K562 (cell line): ENCODE measurements at regions not wholly inside any gene's neighbourhood (a gene's known extent, or its start where the extent isn't known, plus 50 kb on each side); places are given as distances from the start of the nearest gene placed in this dataset.

ENCODE experiments used
- ATAC-seq: fragments of 200-7000 bp; cut with Tn5 transposase; 3 replicates; pipeline ENCODE4 v1.9.1; 2020; ENCODE audit warnings: moderate library complexity
- BruUV-seq: library from RNA; stranded (reverse); fragments of 400-500 nt; replicated peaks from 2 replicates; lab custom pipeline; 2021; lab: Mats Ljungman, UMichigan
- CTCF ChIA-PET: fragments of 300-600 bp; formaldehyde crosslinking; extraction: SDS; loops from one replicate; lab custom pipeline; 2021; ENCODE audit warnings: low intra/inter-chr PET ratio; lab: Yijun Ruan, JAX
- POLR2A ChIA-PET: fragments of 300-600, 350-650 bp; sonication (Branson Sonifier 250); formaldehyde crosslinking; extraction: SDS; loops from one replicate; lab custom pipeline; 2021; ENCODE audit warnings: antibody characterized with exemption, inconsistent platforms; lab: Yijun Ruan, JAX
- DNase-seq, 4 experiments: peaks; one replicate each; pipeline versions ENCODE4 v3.0.0 to v3.0.0-alpha.2; 2011 to 2018; ENCODE audit warnings: low spot score in 3 of 4, mixed read lengths in 3 of 4; ENCODE audit errors: extremely low read depth in 1 of 4
- FAIRE-seq: peaks from 2 replicates; lab custom pipeline; 2011; peaks lifted over from hg19 to GRCh38; lab: Jason Lieb, UNC
- H2AFZ ChIP-seq: 2 replicates; pipeline ENCODE4 v1.6.0; 2011; ENCODE audit warnings: low read depth, low read length, control low read depth, inconsistent platforms
- H3K27ac ChIP-seq: fragments of 200-600 bp; 3 replicates; pipeline ENCODE4 v1.8.0; 2011; ENCODE audit warnings: low read depth, mild to moderate bottlenecking, control low read depth, inconsistent platforms, low read length, moderate library complexity, mixed read lengths; ENCODE audit errors: extremely low read depth
- H3K27me3 ChIP-seq, 2 experiments: fragments of 300-600 bp in 1 of 2; 2 replicates in 1 of 2; 3 replicates in 1 of 2; pipeline versions ENCODE4 v1.6.0 to v1.8.0; 2011; ENCODE audit warnings: inconsistent platforms in 2 of 2, low read length in 2 of 2, mild to moderate bottlenecking in 1 of 2, mixed read lengths in 1 of 2, moderate library complexity in 1 of 2; ENCODE audit not compliant: control insufficient read depth in 2 of 2, insufficient read depth in 2 of 2
- H3K36me3 ChIP-seq: fragments of 300-600 bp; 3 replicates; pipeline ENCODE4 v1.8.0; 2011; ENCODE audit warnings: mild to moderate bottlenecking, low read length, inconsistent platforms; ENCODE audit not compliant: control insufficient read depth, insufficient read depth
- H3K4me1 ChIP-seq, 2 experiments: fragments of 200-600 bp in 1 of 2; replicated peaks in 1 of 2; 2 replicates in 1 of 2; 3 replicates in 1 of 2; pipeline versions ENCODE4 v1.5.1 to v1.8.0; 2011; ENCODE audit warnings: inconsistent platforms in 2 of 2, low read length in 2 of 2, mild to moderate bottlenecking in 1 of 2, mixed read lengths in 1 of 2, moderate library complexity in 1 of 2; ENCODE audit not compliant: control insufficient read depth in 2 of 2, insufficient read depth in 2 of 2
- H3K4me2 ChIP-seq: 2 replicates; pipeline ENCODE4 v1.6.1; 2011; ENCODE audit warnings: low read length, control low read depth, inconsistent platforms, mixed read lengths; ENCODE audit not compliant: insufficient read depth
- H3K4me3 ChIP-seq: fragments of 200-600 bp; sonication (generic), shearing (Covaris generic); 2 replicates; pipeline ENCODE4 v1.5.1; 2016; ENCODE audit warnings: control low read depth, inconsistent platforms
- H3K79me2 ChIP-seq: fragments of 200-600 bp; 3 replicates; pipeline ENCODE4 v1.8.0; 2011; ENCODE audit warnings: low read length, inconsistent platforms; ENCODE audit not compliant: control insufficient read depth, insufficient read depth
- H3K9ac ChIP-seq, 2 experiments: 2 replicates each; pipeline versions ENCODE4 v1.6.0 to v1.6.1; 2011; ENCODE audit warnings: low read depth in 2 of 2, low read length in 2 of 2, control low read depth in 1 of 2, inconsistent platforms in 1 of 2, mild to moderate bottlenecking in 1 of 2, mixed read lengths in 1 of 2; ENCODE audit not compliant: insufficient read depth in 1 of 2
- H3K9me1 ChIP-seq: one replicate; pipeline ENCODE4 v1.6.0; 2011; ENCODE audit warnings: inconsistent platforms, mild to moderate bottlenecking, low read length, moderate library complexity; ENCODE audit not compliant: control insufficient read depth, insufficient read depth
- H3K9me3 ChIP-seq: replicated peaks from 2 replicates; pipeline ENCODE4 v1.5.1; 2011; ENCODE audit warnings: low read depth, low read length, inconsistent platforms; ENCODE audit not compliant: control insufficient read depth, insufficient read depth
- H4K20me1 ChIP-seq: replicated peaks from 2 replicates; pipeline ENCODE4 v1.6.1; 2011; ENCODE audit warnings: low read length, inconsistent platforms, mixed read lengths; ENCODE audit not compliant: control insufficient read depth, insufficient read depth
- ARHGAP35 ChIP-seq: fragments of 450-650 bp; IDR thresholded peaks from 2 replicates; pipeline ENCODE4 v1.6.1; 2018; ENCODE audit not compliant: partially characterized antibody
- E2F8 ChIP-seq: fragments of 450-650 bp; IDR thresholded peaks from 2 replicates; pipeline ENCODE4 v1.7.1; 2018; ENCODE audit warnings: mild to moderate bottlenecking, low read depth; ENCODE audit not compliant: partially characterized antibody
- NFIC ChIP-seq: fragments of 450-650 bp; IDR thresholded peaks from 2 replicates; pipeline ENCODE4 v1.6.1; 2017; ENCODE audit warnings: mild to moderate bottlenecking, inconsistent platforms
- SFPQ ChIP-seq: fragments of 200-400 bp; formaldehyde crosslinking; IDR thresholded peaks from 2 replicates; pipeline ENCODE4 v1.6.1; 2017; ENCODE audit warnings: mild to moderate bottlenecking, low read depth, low read length, moderate library complexity
- TEAD4 ChIP-seq, 2 experiments: sonication (generic) in 1 of 2; formaldehyde crosslinking in 1 of 2; IDR thresholded peaks; 2 replicates each; pipeline versions ENCODE4 v1.6.1 to v1.8.0; 2012 to 2022; ENCODE audit warnings: borderline replicate concordance in 1 of 2, inconsistent platforms in 1 of 2, low read length in 1 of 2, mild to moderate bottlenecking in 1 of 2, missing genetic modification reagents in 1 of 2
- ZEB2 ChIP-seq: fragments of 450-650 bp; IDR thresholded peaks from 2 replicates; pipeline ENCODE4 v1.6.1; 2016
- ZNF77 ChIP-seq: fragments of 250-450 bp; sonication (Bioruptor Pico); IDR thresholded peaks from 2 replicates; pipeline ENCODE4 v1.5.0; 2020
- ZNF778 ChIP-seq: fragments of 450-650 bp; formaldehyde crosslinking; IDR thresholded peaks from 2 replicates; pipeline ENCODE4 v1.4.0; 2020; ENCODE audit warnings: mild to moderate bottlenecking, moderate library complexity
- WGBS: fragments of 100-300 bp; shearing (Covaris generic); methylation state at CpG from one replicate; pipeline ENCODE4 v1.1.6; 2016; ENCODE audit warnings: low coverage, mixed read lengths; ENCODE audit not compliant: insufficient coverage; ENCODE audit errors: missing lambda C conversion rate; 5-methylcytosine and 5-hydroxymethylcytosine counted together
- in situ Hi-C: fragments of 300-500 bp; cut with MboI; formaldehyde crosslinking; loops from 4 replicates; pipeline ENCODE4 v1.15.0; 2018; ENCODE audit warnings: inconsistent platforms, mixed read lengths
- intact Hi-C: fragments of 100-400 bp; cut with micrococcal nuclease; formaldehyde crosslinking; loops from 2 replicates; pipeline ENCODE4 v1.14.2; 2022

GRCh38 chr22:27097506-27097905 is 440.1 kb downstream of the MIAT start (continued):
- TF ChIP-seq SFPQ, result no peak
- no peak for TF ChIP-seq E2F8
- no peak for TF ChIP-seq ARHGAP35
- TF ChIP-seq ZNF778 (CRISPR knock-in tag), result no peak
- TF ChIP-seq ZNF77, result no peak

- in situ Hi-C loops, result no loop called here
- Histone ChIP-seq H3K9ac (no peak overlapping the region), H3K27ac (no peak overlapping the region), H2AFZ (no peak overlapping the region), H3K27me3 (no peaks in the 10 kb centered on the region; a peak in 1 of 5 replicates), H3K4me2 (no peak overlapping the region), H3K4me3 (no peak overlapping the region), H4K20me1 (no peaks in the 10 kb centered on the region), H3K79me2 (no peaks in the 10 kb centered on the region), H3K4me1 (no peaks in the 10 kb centered on the region), H3K36me3 (no peaks in the 10 kb centered on the region), H3K9me3 (no peaks in the 10 kb centered on the region; the same call in 1 of the 2 replicates), H3K9me1 (no peaks in the 10 kb centered on the region)
- intact Hi-C loops, result no loop called here
- TF ChIP-seq ZEB2, result no peak
- TF ChIP-seq NFIC, result peak; percentile 46; the same call in 1 of the 2 replicates
- TF ChIP-seq TEAD4 (IDR thresholded peaks at IDR 0.05; ENCODE audit: low read length), result no peak
- TF ChIP-seq TEAD4 (CRISPR knock-in tag; IDR thresholded peaks at IDR 0.05; ENCODE audit: borderline replicate concordance), result no peak
- CTCF ChIA-PET, result no interaction called here
- 0% methylated on average over 2 of the region's 2 CpGs for WGBS
- DNase-seq (no peak), FAIRE-seq (no peak), ATAC-seq (no peak)
- BruUV-seq, result no TSS peak
- POLR2A ChIA-PET, result no interaction called here
Observed at GRCh38 chr22:27097933-27098332, 440.5 kb downstream of the MIAT start.
